Esophagus muscularis mucosa (tissue), 4 donors: ENCODE measurements at regions not wholly inside any gene's neighbourhood (a gene's known extent, or its start where the extent isn't known, plus 50 kb on each side); places are given as distances from the start of the nearest gene placed in this dataset.

ENCODE experiments used
- DNase-seq: peaks from one replicate; pipeline ENCODE4 v3.0.0-alpha.2; 2017; ENCODE audit errors: extremely low spot score
- H3K27ac ChIP-seq, 4 donors: fragments of 200-600 bp; sonication (generic); replicated peaks in 1 of 4; 1 replicate in 3 of 4; 2 replicates in 1 of 4; pipeline ENCODE4 v1.5.1; 2016 to 2019; ENCODE audit warnings: mild to moderate bottlenecking in 1 of 4
- H3K27me3 ChIP-seq, 4 donors: fragments of 200-600 bp; sonication (generic); one replicate each; pipeline versions ENCODE4 v1.5.1 to v1.6.0; 2016 to 2019
- H3K36me3 ChIP-seq, 4 donors: fragments of 200-600 bp; sonication (generic); one replicate each; pipeline ENCODE4 v1.5.1; 2016 to 2019
- H3K4me1 ChIP-seq, 4 donors: fragments of 200-600 bp; sonication (generic); one replicate each; pipeline ENCODE4 v1.5.1; 2016 to 2019
- H3K4me3 ChIP-seq, 4 donors: fragments of 200-600 bp; sonication (generic); 1 replicate in 2 of 4; 2 replicates in 2 of 4; pipeline ENCODE4 v1.5.1; 2016 to 2019; ENCODE audit warnings: mild to moderate bottlenecking in 4 of 4, moderate library complexity in 1 of 4
- H3K9me3 ChIP-seq, 4 donors: fragments of 200-600 bp; sonication (generic); 1 replicate in 3 of 4; 2 replicates in 1 of 4; pipeline ENCODE4 v1.5.1; 2016 to 2019
- CTCF ChIP-seq, 3 experiments: fragments of 200-600 bp in 2 of 3; fragments of 450-650 bp in 1 of 3; sonication (generic) in 2 of 3; IDR thresholded peaks; one replicate each; pipeline ENCODE4 v1.5.1; 2017 to 2019; ENCODE audit warnings: antibody characterized with exemption in 3 of 3, mild to moderate bottlenecking in 2 of 3, moderate library complexity in 1 of 3
- EP300 ChIP-seq: sonication (generic); formaldehyde crosslinking; IDR thresholded peaks from one replicate; pipeline ENCODE4 v1.6.1; 2017; ENCODE audit warnings: antibody characterized with exemption
- POLR2A ChIP-seq: fragments of 450-650 bp; IDR thresholded peaks from one replicate; pipeline ENCODE4 v1.6.1; 2017; ENCODE audit warnings: antibody characterized with exemption, moderate library complexity, mild to moderate bottlenecking, low read depth
- POLR2AphosphoS5 ChIP-seq, 2 donors: sonication (generic); formaldehyde crosslinking; IDR thresholded peaks; one replicate each; pipeline ENCODE4 v1.6.1; 2017; ENCODE audit warnings: antibody characterized with exemption in 2 of 2
- WGBS: methylation state at CpG from one replicate; pipeline ENCODE4 v1.1.5; 2018; 5-methylcytosine and 5-hydroxymethylcytosine counted together
- intact Hi-C: fragments of 100-400 bp; cut with DNase I; formaldehyde crosslinking; loops from one replicate; pipeline ENCODE4 v1.15.1; 2023

DNA sequence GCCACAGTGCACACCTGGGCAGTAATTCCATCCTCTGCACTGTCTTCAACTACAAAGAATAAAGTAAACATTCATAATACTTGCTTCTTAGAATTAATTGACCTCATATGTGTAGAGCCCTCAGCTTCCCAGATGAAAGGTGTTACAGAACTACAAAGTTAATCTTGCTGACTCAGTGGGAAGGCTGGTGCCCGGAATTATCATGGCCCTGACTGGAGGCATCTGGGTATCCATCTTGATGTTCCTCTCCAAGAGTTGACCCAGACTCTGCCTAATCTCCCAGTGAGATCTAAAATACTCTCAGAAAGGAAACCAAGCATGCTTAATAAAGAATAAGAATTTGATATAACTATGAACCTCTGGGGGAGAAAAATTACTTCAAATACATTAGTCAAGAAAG, 147.0 kb upstream of the ARID2 start:
- no peaks in the 10 kb centered on the region for H3K36me3 ChIP-seq
- TF ChIP-seq POLR2A (no peak), EP300 (no peak), CTCF (IDR thresholded peaks at IDR 0.05) (no peak), POLR2AphosphoS5 (IDR thresholded peaks at IDR 0.05) (no peak)
- no peak overlapping the region for H3K4me3 ChIP-seq
- H3K27me3 ChIP-seq = no peaks in the 10 kb centered on the region
- H3K27ac ChIP-seq = no peak overlapping the region
- DNase-seq = no peak
- H3K9me3 ChIP-seq = no peaks in the 10 kb centered on the region
- intact Hi-C loops = no loop called here
- WGBS = 81% methylated on average over 1 of the region's 1 CpG
- no peaks in the 10 kb centered on the region for H3K4me1 ChIP-seq

GRCh38 chr12:45582986-45583659, 146.4 kb upstream of the ARID2 start:
- no peak overlapping the region for H3K4me3 ChIP-seq
- H3K27ac ChIP-seq = no peak overlapping the region
- H3K27me3 ChIP-seq = no peaks in the 10 kb centered on the region
- intact Hi-C loops = no loop called here
- TF ChIP-seq CTCF (IDR thresholded peaks at IDR 0.05) = no peak
- H3K36me3 ChIP-seq = no peaks in the 10 kb centered on the region
- DNase-seq = peak; percentile 50
- no peaks in the 10 kb centered on the region for H3K9me3 ChIP-seq
- WGBS = 63% methylated on average over 8 of the region's 8 CpGs
- H3K4me1 ChIP-seq = no peaks in the 10 kb centered on the region

DNA sequence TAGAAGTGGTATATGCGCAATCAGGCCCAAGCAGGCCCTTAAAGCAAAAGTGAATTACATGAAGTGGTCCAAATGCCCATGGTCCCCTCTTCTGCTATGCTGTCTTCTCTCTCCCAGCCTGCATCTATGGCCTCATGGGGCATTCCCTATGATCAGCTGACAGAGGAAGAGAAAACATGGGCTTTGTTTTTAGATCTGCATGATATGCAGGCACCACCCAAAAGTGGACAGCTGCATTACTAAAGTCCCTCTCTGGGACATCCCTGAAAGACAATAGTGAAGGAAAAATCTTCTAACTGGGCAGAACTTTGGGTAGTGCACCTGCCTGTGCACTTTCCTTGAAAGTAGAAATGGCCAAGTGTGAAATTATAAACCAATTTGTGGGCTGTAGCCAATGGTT, 145.2 kb upstream of the ARID2 start:
- H3K4me1 ChIP-seq = no peaks in the 10 kb centered on the region
- H3K27me3 ChIP-seq = no peaks in the 10 kb centered on the region
- no peaks in the 10 kb centered on the region for H3K36me3 ChIP-seq
- TF ChIP-seq POLR2A = no peak
- TF ChIP-seq CTCF (IDR thresholded peaks at IDR 0.05) = no peak
- no peak for TF ChIP-seq EP300
- TF ChIP-seq POLR2AphosphoS5 (IDR thresholded peaks at IDR 0.05) = no peak
- H3K9me3 ChIP-seq = no peaks in the 10 kb centered on the region
- WGBS = 94% methylated on average over 1 of the region's 1 CpG
- no peak overlapping the region for H3K4me3 ChIP-seq
- no peak overlapping the region for H3K27ac ChIP-seq
- peak; percentile 50 for DNase-seq
- intact Hi-C loops = no loop called here

DNA sequence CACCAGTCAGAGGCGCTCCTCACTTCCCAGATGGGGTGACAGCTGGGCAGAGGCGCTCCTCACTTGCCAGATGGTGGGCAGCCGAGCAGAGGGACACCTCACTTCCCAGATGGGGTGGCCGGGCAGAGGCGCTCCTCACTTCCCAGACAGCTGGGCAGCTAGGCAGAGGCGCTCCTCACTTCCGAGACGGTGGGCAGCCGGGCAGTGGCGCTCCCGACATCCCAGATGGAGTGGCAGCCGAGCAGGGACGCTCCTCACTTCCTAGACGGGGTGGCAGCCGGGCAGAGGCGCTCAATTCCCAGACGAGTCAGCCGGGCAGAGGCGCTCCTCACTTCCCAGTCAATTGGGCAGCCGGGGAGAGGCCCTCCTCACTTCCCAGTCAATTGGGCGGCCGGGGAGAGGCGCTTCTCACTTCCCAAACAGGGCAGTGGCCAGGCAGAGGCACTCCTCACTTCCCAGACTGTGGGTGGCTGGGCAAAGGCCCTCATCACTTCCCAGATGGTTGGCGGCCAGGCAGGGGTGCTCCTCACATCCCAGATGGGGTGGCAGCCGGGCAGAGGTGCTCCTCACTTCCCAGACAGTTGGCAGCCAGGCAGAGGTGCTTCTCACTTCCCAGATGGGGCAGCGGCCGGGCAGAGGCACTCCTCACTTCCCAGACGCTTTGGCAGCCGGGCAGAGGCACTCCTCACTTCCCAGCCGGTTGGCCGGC, 143.8 kb upstream of the ARID2 start:
- no peak for TF ChIP-seq POLR2A
- TF ChIP-seq CTCF (IDR thresholded peaks at IDR 0.05) = no peak
- no peak for TF ChIP-seq EP300
- no peak for TF ChIP-seq POLR2AphosphoS5 (IDR thresholded peaks at IDR 0.05)
- WGBS = 92% methylated on average over 7 of the region's 31 CpGs
- Histone ChIP-seq H3K9me3 (no peaks in the 10 kb centered on the region), H3K36me3 (no peaks in the 10 kb centered on the region), H3K27ac (no peak overlapping the region), H3K27me3 (no peaks in the 10 kb centered on the region), H3K4me3 (no peak overlapping the region), H3K4me1 (no peaks in the 10 kb centered on the region)
- intact Hi-C loops = no loop called here
- DNase-seq = peak; percentile 50
